SHP77 treated with DMSO at 0.1 percent for 48 hours (cell line): ENCODE measurements at regions not wholly inside any gene's neighbourhood (a gene's known extent, or its start where the extent isn't known, plus 50 kb on each side); places are given as distances from the start of the nearest gene placed in this dataset.

Source experiments
- DNase-seq: peaks from one replicate; lab custom pipeline; 2025; lab: John Stamatoyannopoulos, UW

DNA sequence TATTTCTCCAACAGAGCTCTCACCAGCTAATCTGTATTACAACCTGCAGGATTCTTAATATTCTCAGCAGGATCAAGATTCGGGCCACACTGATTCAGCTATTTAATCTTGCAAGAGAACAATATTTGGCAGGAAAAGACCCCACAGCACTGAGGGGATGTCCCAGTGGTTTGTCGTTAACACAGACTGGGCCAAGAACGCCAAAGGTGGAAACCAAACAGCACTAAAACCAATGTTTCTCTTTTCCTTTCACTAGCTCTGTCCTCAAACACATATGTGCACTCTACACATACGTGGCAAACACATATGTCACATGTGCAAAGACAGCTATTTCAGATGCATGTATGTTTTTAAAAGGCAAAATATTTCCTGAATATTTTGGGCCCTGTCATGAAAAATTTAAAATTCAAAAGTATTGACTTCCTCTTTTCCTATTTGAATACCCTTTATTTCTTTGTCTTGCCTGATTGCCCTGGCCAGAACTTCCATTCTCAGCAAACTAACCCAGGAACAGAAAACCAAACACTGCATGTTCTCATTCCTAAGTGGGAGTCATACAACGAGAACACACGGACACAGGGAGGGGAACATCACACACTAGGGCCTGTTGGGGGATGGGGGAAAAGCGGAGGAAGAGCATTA lies 51.7 kb upstream of the NEBL start:
- no peak for DNase-seq
